HG03025 (cell line): ENCODE measurements at regions not wholly inside any gene's neighbourhood (a gene's known extent, or its start where the extent isn't known, plus 50 kb on each side); places are given as distances from the start of the nearest gene placed in this dataset.
"Not testable (repeated sequence)": the region's sequence is repeated elsewhere in the genome, so short reads cannot be mapped to it uniquely, and the experiment has no call there.

Experiments
- ATAC-seq: cut with Tn5 transposase; IDR thresholded peaks from one replicate; pipeline ENCODE4 v1.9.1; 2021; ENCODE audit warnings: mild to moderate bottlenecking, moderate library complexity; ENCODE audit not compliant: unreplicated experiment, low FRiP score

DNA sequence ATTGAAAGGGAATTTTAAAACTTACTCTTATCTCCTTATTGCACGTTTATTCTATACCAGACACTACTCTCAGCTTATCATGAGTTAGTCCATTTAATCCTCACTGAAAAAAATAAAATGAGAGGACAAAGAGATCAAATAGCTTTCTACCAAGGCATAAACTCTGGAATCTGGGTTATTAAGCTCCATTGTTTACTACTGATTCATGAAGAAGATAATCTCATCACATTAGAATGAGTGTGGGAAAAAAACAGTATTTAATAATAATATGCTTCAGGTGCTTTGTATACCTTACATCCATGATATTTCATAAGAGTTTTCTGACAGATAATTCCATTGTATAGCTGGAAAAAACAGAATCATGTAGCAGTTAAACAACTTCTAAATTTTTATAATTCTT, 1092.6 kb downstream of the TECRL start:
- ATAC-seq: no peak

GRCh38 chr4:63315651-63316050, 1093.6 kb downstream of the TECRL start:
- ATAC-seq: no peak

- ATAC-seq: no peak
Measured at GRCh38 chr4:63308697-63309096, 1100.6 kb downstream of the TECRL start.

- ATAC-seq: no peak
Measured at GRCh38 chr4:63302792-63303191, 1106.5 kb downstream of the TECRL start.

DNA sequence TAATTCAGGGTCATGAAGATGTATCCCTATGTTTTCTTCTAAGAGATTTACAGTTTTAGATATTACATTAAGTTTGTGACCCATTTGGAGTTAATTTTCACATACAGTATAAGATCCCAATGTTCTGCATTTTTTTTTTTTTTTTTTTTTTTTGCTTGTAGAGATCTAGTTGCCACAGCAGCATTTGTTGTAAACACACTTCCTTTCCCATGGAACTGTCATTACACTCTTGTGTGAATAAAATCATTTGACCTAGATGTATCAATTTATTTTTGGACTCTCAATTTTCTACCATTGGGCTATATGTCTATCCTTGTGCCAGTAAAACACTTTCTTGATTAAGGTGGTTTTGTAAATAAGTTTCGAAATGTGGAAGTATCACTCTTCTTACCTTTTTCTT, 1107.2 kb downstream of the TECRL start:
- no peak for ATAC-seq

GRCh38 chr4:63296773-63297172, 1112.5 kb downstream of the TECRL start:
- no peak for ATAC-seq

DNA sequence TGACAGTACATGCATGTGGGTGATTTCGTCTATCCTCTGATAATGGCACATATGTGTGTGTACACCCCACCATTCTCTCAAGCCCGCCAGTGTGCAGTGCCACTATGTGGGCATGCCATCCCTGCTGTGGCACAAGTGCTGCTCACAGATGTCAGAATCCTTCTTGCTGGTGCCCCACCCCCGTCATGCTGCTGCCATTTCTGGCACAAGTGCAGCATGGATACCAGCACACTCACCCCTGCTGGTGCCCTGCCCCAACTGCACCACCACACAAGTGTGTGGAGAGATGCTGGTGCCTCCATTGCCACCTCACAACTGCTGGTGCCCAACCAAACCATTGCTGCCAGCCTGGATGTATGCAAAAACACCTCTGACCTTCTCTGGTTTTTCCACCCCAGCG, 1133.8 kb downstream of the TECRL start:
- ATAC-seq: no peak

DNA sequence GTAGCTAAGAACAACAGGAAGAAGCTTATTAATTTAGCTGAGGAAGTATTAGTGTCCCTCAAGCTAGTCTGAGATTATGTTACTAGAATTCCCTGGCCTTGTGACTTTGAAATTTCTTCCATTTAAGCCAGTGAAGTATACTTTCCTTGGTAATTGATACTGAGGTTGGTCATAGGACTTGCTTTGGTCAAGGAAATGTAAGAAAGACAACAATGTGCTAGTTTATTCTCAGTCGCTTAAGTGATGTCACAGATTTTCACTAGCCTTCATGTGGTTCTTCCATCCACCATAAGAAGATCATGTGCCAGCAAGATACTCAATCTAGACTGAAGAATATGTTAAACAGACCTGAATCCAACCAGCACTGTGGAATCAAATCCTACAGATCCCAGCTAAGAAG, 1140.1 kb downstream of the TECRL start:
- no peak for ATAC-seq

GRCh38 chr4:63233671-63234070, 1175.6 kb downstream of the TECRL start:
- ATAC-seq: no peak

DNA sequence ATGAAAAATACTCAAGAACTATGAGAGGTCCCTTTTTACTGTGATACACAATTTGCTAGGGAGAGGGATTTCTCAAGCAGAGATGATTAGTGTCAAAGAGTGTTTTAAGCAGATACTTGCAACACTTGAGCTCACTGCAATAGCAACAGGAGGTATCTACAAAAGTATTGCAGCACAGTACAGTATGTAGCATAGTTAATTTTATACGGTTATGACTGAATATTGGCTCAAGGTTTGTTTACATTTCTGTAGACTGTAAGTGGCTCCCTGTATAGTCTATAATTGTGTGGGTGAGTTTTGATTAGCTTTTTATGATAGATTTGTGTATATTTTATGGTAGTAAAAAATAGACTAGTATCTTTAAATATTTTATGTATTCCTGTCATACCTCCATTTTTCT, 1177.2 kb downstream of the TECRL start:
- ATAC-seq: no peak

- ATAC-seq: no peak
Measured at GRCh38 chr4:63226229-63226628, 1183.0 kb downstream of the TECRL start.

GRCh38 chr4:63222466-63222865, 1186.8 kb downstream of the TECRL start:
- no peak for ATAC-seq

DNA sequence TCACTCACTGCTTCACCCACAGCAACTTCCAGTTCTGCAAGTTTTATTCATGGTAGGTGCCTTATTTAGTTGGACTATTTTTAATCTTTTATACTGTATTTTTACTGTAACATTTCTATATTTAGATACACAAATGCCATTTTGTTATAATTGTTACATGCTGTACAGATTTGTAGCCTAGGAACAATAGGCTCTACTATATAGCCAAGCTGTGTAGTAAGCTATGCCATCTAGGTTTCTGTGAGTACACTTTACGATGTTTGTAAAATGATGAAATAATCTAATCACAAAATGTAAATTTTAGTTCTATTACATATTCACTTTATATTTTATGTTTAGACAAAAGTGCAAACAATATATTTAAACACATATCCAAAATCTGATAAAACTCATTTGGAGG, 1187.8 kb downstream of the TECRL start:
- no peak for ATAC-seq

DNA sequence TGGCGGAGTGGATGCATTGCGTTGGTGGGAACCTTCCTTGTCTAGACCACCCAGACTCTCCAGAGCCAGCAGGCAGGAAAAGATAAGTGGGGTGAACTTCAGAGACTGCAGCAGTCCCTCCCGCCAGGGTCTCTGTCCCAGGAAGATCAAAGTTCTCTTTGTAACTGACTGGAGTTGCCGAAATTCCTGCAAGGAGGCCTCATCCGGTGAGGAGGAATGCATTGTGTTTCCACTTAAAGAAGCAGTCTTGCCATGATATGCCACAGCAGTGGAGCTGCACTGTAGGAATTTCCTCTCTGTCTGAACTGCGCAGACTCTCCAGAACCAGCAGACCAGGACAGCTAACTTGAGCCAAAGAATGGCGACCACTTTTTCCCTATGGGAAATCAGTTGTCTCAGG, 1190.4 kb downstream of the TECRL start:
- no peak for ATAC-seq

DNA sequence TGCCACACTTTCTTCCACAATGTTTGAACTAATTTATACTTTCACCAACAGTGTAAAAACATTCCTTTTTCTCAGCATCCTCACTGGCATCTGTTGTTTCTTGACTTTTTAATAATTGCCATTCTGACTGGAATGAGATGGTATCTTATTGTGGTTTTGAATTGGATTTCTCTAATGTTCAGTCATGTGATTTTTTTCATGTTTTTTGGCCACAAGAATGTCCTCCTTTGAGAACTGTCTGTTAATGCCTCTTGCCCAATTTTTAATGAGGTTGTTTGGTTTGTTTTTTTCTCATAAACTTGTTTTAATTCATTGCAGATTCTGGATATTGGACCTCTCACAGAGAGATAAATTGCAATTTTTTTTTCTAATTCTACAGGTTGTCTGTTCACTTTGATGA, 1195.2 kb downstream of the TECRL start:
- ATAC-seq: no peak

- no peak for ATAC-seq
Measured at GRCh38 chr4:63211776-63212479, 1197.3 kb downstream of the TECRL start.

DNA sequence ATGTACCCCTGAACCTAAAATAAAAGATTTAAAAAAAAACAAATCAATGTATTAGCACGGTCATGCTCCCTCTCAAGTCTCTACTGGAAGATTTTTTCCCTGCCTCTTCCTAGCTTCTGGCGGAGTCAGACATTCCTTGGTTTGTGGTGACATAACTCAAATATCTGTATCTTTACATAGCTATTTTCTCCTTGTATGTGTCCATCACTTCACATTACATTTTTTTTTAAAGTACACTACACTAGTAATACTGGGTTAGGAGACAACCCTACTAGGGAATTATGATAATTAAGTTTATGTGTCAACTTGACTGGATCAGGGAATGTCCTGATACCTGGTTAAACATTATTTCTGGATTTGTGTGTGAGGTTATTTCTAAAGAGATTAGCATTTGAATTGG, 1197.9 kb downstream of the TECRL start:
- no peak for ATAC-seq

DNA sequence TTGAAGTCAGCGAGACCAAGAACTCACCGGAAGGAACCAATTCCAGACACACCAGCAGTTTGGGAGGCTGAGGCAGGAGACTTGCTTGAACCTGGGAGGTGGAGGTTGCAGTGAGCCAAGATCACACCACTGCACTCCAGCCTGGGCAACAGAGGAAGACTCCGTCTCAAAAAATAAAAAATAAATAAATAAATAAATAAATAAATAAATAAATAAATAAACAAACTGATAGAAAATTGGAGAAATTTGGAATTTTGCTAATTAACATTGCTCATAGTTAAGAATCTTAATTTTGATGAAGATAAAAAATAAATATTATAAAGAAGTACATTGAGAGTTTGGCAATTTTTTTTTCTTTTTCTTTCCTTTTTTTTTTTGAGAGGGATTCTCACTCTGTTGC, 1216.2 kb downstream of the TECRL start:
- not testable (repeated sequence) for ATAC-seq

- no peak for ATAC-seq
Measured at GRCh38 chr4:63171341-63171740, 1237.9 kb downstream of the TECRL start.

DNA sequence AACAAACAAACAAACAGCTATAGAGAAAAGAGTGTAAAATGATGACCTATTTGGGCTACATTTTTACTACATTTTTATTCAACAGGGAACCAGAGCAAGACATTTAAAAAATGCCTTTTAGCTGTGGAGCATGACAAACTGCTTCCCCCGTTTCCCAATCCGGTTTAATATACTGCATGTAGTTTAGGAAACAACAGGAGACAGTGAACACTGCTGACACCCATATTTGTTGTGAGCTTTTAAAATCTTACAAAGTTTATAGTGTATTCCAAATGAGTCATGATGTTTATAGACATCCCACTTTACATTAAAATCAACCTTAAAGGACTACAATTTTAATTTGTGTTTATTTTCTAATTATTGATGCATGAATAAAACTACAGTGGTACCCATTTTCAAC, 1238.3 kb downstream of the TECRL start:
- no peak for ATAC-seq

DNA sequence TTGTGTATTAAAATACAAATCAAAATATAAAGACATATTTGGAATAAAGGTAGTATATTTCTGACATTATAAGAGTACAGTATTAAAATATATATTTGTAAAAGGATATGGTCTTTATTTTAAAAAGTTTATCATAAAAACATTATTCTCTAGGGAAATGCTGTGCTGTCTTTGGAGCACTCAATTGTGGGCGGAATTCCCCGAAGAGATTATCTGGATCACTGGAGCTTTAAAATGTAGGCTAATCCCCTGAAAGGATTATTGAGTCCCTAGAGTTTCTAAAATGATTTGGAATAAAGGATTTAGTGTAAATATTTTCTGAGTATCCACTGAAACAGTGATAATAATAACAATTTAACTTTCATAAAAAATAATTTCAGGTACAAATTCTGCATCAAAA, 1239.4 kb downstream of the TECRL start:
- ATAC-seq: no peak

DNA sequence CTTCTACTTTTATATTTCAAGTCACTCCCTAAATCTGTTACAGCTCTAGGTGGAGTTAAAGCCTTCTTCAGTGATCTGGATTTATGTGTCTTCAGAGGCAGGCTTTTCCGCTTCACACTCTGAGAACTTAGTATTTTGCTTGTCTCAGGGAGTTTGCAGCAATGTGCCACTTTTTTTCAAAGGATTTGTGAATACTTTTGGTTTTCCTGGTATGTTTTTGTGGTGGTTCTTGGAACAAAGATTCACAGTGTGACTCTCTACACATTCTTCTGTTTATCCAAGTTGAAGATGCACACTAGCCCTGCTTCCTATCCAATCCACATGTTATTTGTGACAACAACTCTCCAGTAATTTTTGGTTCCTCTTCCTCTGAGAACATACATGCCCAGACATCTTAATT, 1253.7 kb downstream of the TECRL start:
- ATAC-seq: no peak

- ATAC-seq: no peak
Measured at GRCh38 chr4:63123441-63123840, 1285.8 kb downstream of the TECRL start.
